IMR-90 (cell line): ENCODE measurements at regions not wholly inside any gene's neighbourhood (a gene's known extent, or its start where the extent isn't known, plus 50 kb on each side); places are given as distances from the start of the nearest gene placed in this dataset.

ENCODE experiments used
- ATAC-seq: fragments of 200-7000 bp; cut with Tn5 transposase; 2 replicates; pipeline ENCODE4 v1.9.1; 2020; ENCODE audit warnings: low read depth, mild to moderate bottlenecking, moderate library complexity
- BruUV-seq: library from RNA; stranded (reverse); fragments of 400-500 nt; replicated peaks from 2 replicates; lab custom pipeline; 2021; lab: Mats Ljungman, UMichigan
- CTCF ChIA-PET: fragments of 300-600 bp; formaldehyde crosslinking; extraction: SDS; loops from one replicate; lab custom pipeline; 2021; ENCODE audit warnings: antibody characterized with exemption; lab: Yijun Ruan, JAX
- POLR2A ChIA-PET: fragments of 300-600 bp; sonication (Branson Sonifier 250); formaldehyde crosslinking; loops from one replicate; lab custom pipeline; 2022; ENCODE audit warnings: antibody characterized with exemption; ENCODE audit not compliant: unreplicated experiment; lab: Charles Lee
- DNase-seq: peaks from one replicate; pipeline ENCODE4 v3.0.0; 2013
- H2AFZ ChIP-seq: replicated peaks from 2 replicates; pipeline ENCODE3; 2013; ENCODE audit warnings: low read length, mild to moderate bottlenecking; ENCODE audit not compliant: poor library complexity
- H2AK5ac ChIP-seq: 2 replicates; pipeline ENCODE4 v1.6.1; 2013; ENCODE audit warnings: low read depth, low read length, inconsistent platforms
- H2AK9ac ChIP-seq: replicated peaks from 2 replicates; pipeline ENCODE3; 2013; ENCODE audit warnings: mild to moderate bottlenecking, low read depth, low read length, moderate library complexity; ENCODE audit not compliant: poor library complexity
- H2BK120ac ChIP-seq: 2 replicates; pipeline ENCODE4 v1.6.1; 2013; ENCODE audit warnings: low read depth, low read length, inconsistent platforms
- H2BK15ac ChIP-seq: 3 replicates; pipeline ENCODE4 v1.6.1; 2013; ENCODE audit warnings: low read depth, low read length, inconsistent platforms
- H2BK20ac ChIP-seq: 2 replicates; pipeline ENCODE4 v1.6.1; 2013; ENCODE audit warnings: low read depth, mild to moderate bottlenecking, inconsistent platforms, low read length, moderate library complexity
- H2BK5ac ChIP-seq: 2 replicates; pipeline ENCODE4 v1.6.1; 2013; ENCODE audit warnings: mild to moderate bottlenecking, low read depth, low read length, inconsistent platforms; ENCODE audit not compliant: poor library complexity, severe bottlenecking
- H3K14ac ChIP-seq: replicated peaks from 2 replicates; pipeline ENCODE4 v1.6.1; 2013; ENCODE audit warnings: low read depth, low read length, inconsistent platforms
- H3K18ac ChIP-seq: 2 replicates; pipeline ENCODE4 v1.6.1; 2013; ENCODE audit warnings: low read depth, low read length, control low read depth
- H3K23ac ChIP-seq: 2 replicates; pipeline ENCODE4 v1.6.1; 2013; ENCODE audit warnings: low read depth, low read length, inconsistent platforms
- H3K27ac ChIP-seq: 2 replicates; pipeline ENCODE4 v1.5.1; 2013; ENCODE audit warnings: mild to moderate bottlenecking, control low read depth, low read length; ENCODE audit not compliant: insufficient read depth
- H3K27me3 ChIP-seq: 2 replicates; pipeline ENCODE4 v1.6.1; 2013; ENCODE audit warnings: low read length; ENCODE audit not compliant: control insufficient read depth, insufficient read depth
- H3K36me3 ChIP-seq: 2 replicates; pipeline ENCODE4 v1.6.1; 2013; ENCODE audit warnings: low read length, mixed read lengths; ENCODE audit not compliant: control insufficient read depth, insufficient read depth
- H3K4ac ChIP-seq: 2 replicates; pipeline ENCODE4 v1.6.1; 2013; ENCODE audit warnings: low read depth, low read length, inconsistent platforms
- H3K4me1 ChIP-seq: 2 replicates; pipeline ENCODE4 v1.6.1; 2013; ENCODE audit warnings: low read length, mixed read lengths; ENCODE audit not compliant: control insufficient read depth, insufficient read depth
- H3K4me2 ChIP-seq: 2 replicates; pipeline ENCODE4 v1.6.1; 2013; ENCODE audit warnings: low read depth, mild to moderate bottlenecking, control low read depth, low read length, moderate library complexity
- H3K4me3 ChIP-seq: 2 replicates; pipeline ENCODE4 v1.5.1; 2013; ENCODE audit warnings: low read depth, mild to moderate bottlenecking, control low read depth, low read length, moderate library complexity; ENCODE audit not compliant: insufficient read depth
- H3K56ac ChIP-seq: 2 replicates; pipeline ENCODE4 v1.6.1; 2013; ENCODE audit warnings: low read length, inconsistent platforms; ENCODE audit not compliant: insufficient read depth; ENCODE audit errors: extremely low read depth
- H3K79me1 ChIP-seq, 2 experiments: 2 replicates each; pipeline ENCODE4 v1.6.1; 2013; ENCODE audit warnings: low read length in 2 of 2, inconsistent platforms in 1 of 2, low read depth in 1 of 2
- H3K9ac ChIP-seq: 2 replicates; pipeline ENCODE4 v1.6.1; 2013; ENCODE audit warnings: low read depth, low read length, control low read depth
- H3K9me1 ChIP-seq: 2 replicates; pipeline ENCODE4 v1.6.1; 2013; ENCODE audit warnings: low read length, inconsistent platforms; ENCODE audit not compliant: insufficient read depth
- H3K9me3 ChIP-seq: 2 replicates; pipeline ENCODE4 v1.6.1; 2013; ENCODE audit warnings: low read length; ENCODE audit not compliant: control insufficient read depth, insufficient read depth
- H4K20me1 ChIP-seq: 2 replicates; pipeline ENCODE4 v1.6.1; 2013; ENCODE audit warnings: low read length, inconsistent platforms; ENCODE audit not compliant: insufficient read depth
- H4K5ac ChIP-seq: 2 replicates; pipeline ENCODE4 v1.6.1; 2013; ENCODE audit warnings: mild to moderate bottlenecking, low read depth, low read length, control low read depth
- H4K8ac ChIP-seq, 2 experiments: 2 replicates each; pipeline ENCODE4 v1.6.1; 2013; ENCODE audit warnings: low read depth in 2 of 2, low read length in 2 of 2, control low read depth in 1 of 2, inconsistent platforms in 1 of 2
- H4K91ac ChIP-seq: 2 replicates; pipeline ENCODE4 v1.6.1; 2013; ENCODE audit warnings: low read depth, low read length, inconsistent platforms; ENCODE audit not compliant: insufficient read depth
- BHLHE40 ChIP-seq: fragments of 150-350 bp; IDR thresholded peaks from 2 replicates; pipeline ENCODE4 v1.6.1; 2016; ENCODE audit warnings: mild to moderate bottlenecking, low read depth, low read length
- CEBPB ChIP-seq: IDR thresholded peaks from 2 replicates; pipeline ENCODE4 v1.6.1; 2012; ENCODE audit warnings: low read depth, low read length, improper control_type of control experiment
- CHD1 ChIP-seq: IDR thresholded peaks from 2 replicates; pipeline ENCODE4 v1.6.1; 2012; ENCODE audit warnings: low read depth, low read length, improper control_type of control experiment
- FOS ChIP-seq: fragments of 150-350 bp; IDR thresholded peaks from 2 replicates; pipeline ENCODE4 v1.6.1; 2016; ENCODE audit warnings: low read depth, low read length
- MAFK ChIP-seq: IDR thresholded peaks from 2 replicates; pipeline ENCODE4 v1.6.1; 2012; ENCODE audit warnings: low read depth, low read length, improper control_type of control experiment
- MAZ ChIP-seq: IDR thresholded peaks from 2 replicates; pipeline ENCODE4 v1.6.1; 2012; ENCODE audit warnings: low read depth, mild to moderate bottlenecking, low read length, improper control_type of control experiment, moderate library complexity, borderline replicate concordance
- MXI1 ChIP-seq: IDR thresholded peaks from 2 replicates; pipeline ENCODE4 v1.6.1; 2012; ENCODE audit warnings: low read depth, mild to moderate bottlenecking, low read length, moderate library complexity, borderline replicate concordance
- NFE2L2 ChIP-seq: fragments of 150-350 bp; IDR thresholded peaks from 2 replicates; pipeline ENCODE4 v1.6.1; 2016; ENCODE audit warnings: low read depth, mild to moderate bottlenecking, low read length
- POLR2A ChIP-seq: IDR thresholded peaks from 2 replicates; pipeline ENCODE4 v1.6.1; 2012; ENCODE audit warnings: mild to moderate bottlenecking, low read depth, low read length
- RAD21 ChIP-seq: IDR thresholded peaks from 2 replicates; pipeline ENCODE4 v1.6.1; 2012; ENCODE audit warnings: low read length, improper control_type of control experiment
- RCOR1 ChIP-seq: IDR thresholded peaks from 2 replicates; pipeline ENCODE4 v1.6.1; 2012; ENCODE audit warnings: mild to moderate bottlenecking, low read length, improper control_type of control experiment; ENCODE audit not compliant: insufficient replicate concordance
- RFX5 ChIP-seq: IDR thresholded peaks from 2 replicates; pipeline ENCODE4 v1.8.0; 2012; ENCODE audit warnings: low read depth, mild to moderate bottlenecking, low read length, moderate library complexity
- SMC3 ChIP-seq: fragments of 150-350 bp; IDR thresholded peaks from 2 replicates; pipeline ENCODE4 v1.6.1; 2016; ENCODE audit warnings: low read depth, mild to moderate bottlenecking, antibody characterized with exemption, low read length, moderate library complexity
- WGBS, 2 experiments: methylation state at CpG; one replicate each; pipeline versions ENCODE4 v1.1.5 to v1.1.7; 2013; ENCODE audit warnings: missing lambda C conversion rate in 2 of 2; ENCODE audit not compliant: insufficient read length in 1 of 2; ENCODE audit errors: extremely low coverage in 2 of 2; 5-methylcytosine and 5-hydroxymethylcytosine counted together
- dilution Hi-C: fragments of 300-500 bp; cut with HindIII; formaldehyde crosslinking; loops from one replicate; pipeline ENCODE4 v1.14.3; 2018; ENCODE audit warnings: low sequenced_read_pairs; ENCODE audit not compliant: unreplicated experiment
- in situ Hi-C: fragments of 300-500 bp; cut with MboI; formaldehyde crosslinking; loops from 3 replicates; pipeline ENCODE4 v1.14.3; 2019; ENCODE audit warnings: low sequenced_read_pairs, inconsistent platforms, mixed read lengths
- intact Hi-C: fragments of 100-400 bp; cut with micrococcal nuclease; formaldehyde crosslinking; loops from 2 replicates; pipeline ENCODE4 v1.10.0; 2022
- TF ChIP-seq, protein P1 (sequence below): conservative IDR thresholded peaks from 2 replicates; pipeline ENCODE4 v1.5.1; 2012; ENCODE audit warnings: mild to moderate bottlenecking, low read depth, low read length, improper control_type of control experiment
- TF ChIP-seq, protein P2 (sequence below): fragments of 150-350 bp; IDR thresholded peaks from 2 replicates; pipeline ENCODE4 v1.6.1; 2016; ENCODE audit warnings: low read depth, mild to moderate bottlenecking, low read length, moderate library complexity, borderline replicate concordance
- TF ChIP-seq, protein P3 (sequence below): fragments of 150-350 bp; IDR thresholded peaks from 2 replicates; pipeline ENCODE4 v1.6.1; 2017; ENCODE audit warnings: mild to moderate bottlenecking, antibody characterized with exemption, low read length, low read depth

GRCh38 chr1:58058323-58058722 lies 488.2 kb downstream of the OMA1 start:
- Histone ChIP-seq H4K5ac (no peak overlapping the region), H3K4ac (no peak overlapping the region), H3K9me3 (no peaks in the 10 kb centered on the region; the same call in 1 of the 2 replicates), H2BK15ac (no peak overlapping the region), H3K27ac (no peak overlapping the region), H2AFZ (no peak overlapping the region), H3K56ac (no peak overlapping the region), H3K36me3 (no peaks in the 10 kb centered on the region), H3K79me1 (no peaks in the 10 kb centered on the region), H4K8ac (no peak overlapping the region), H3K18ac (no peak overlapping the region), H3K14ac (no peak overlapping the region), H4K91ac (no peak overlapping the region), H3K9ac (no peak overlapping the region), H3K4me2 (no peak overlapping the region), H3K23ac (no peak overlapping the region), H2BK120ac (no peak overlapping the region), H4K20me1 (no peaks in the 10 kb centered on the region), H2AK5ac (no peak overlapping the region), H3K4me1 (no peaks in the 10 kb centered on the region), H2BK20ac (no peak overlapping the region), H3K27me3 (no peaks in the 10 kb centered on the region), H2BK5ac (no peak overlapping the region), H3K9me1 (no peaks in the 10 kb centered on the region), H2AK9ac (no peak overlapping the region), H3K4me3 (no peak overlapping the region)
- TF ChIP-seq, protein P1, sequence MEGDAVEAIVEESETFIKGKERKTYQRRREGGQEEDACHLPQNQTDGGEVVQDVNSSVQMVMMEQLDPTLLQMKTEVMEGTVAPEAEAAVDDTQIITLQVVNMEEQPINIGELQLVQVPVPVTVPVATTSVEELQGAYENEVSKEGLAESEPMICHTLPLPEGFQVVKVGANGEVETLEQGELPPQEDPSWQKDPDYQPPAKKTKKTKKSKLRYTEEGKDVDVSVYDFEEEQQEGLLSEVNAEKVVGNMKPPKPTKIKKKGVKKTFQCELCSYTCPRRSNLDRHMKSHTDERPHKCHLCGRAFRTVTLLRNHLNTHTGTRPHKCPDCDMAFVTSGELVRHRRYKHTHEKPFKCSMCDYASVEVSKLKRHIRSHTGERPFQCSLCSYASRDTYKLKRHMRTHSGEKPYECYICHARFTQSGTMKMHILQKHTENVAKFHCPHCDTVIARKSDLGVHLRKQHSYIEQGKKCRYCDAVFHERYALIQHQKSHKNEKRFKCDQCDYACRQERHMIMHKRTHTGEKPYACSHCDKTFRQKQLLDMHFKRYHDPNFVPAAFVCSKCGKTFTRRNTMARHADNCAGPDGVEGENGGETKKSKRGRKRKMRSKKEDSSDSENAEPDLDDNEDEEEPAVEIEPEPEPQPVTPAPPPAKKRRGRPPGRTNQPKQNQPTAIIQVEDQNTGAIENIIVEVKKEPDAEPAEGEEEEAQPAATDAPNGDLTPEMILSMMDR: no peak
- TF ChIP-seq NFE2L2 (no peak), RFX5 (no peak), CHD1 (no peak), RCOR1 (no peak), BHLHE40 (no peak), CEBPB (no peak), FOS (no peak), MXI1 (no peak), RAD21 (no peak), SMC3 (no peak), MAZ (no peak), POLR2A (no peak), MAFK (no peak)
- TF ChIP-seq, protein P2, sequence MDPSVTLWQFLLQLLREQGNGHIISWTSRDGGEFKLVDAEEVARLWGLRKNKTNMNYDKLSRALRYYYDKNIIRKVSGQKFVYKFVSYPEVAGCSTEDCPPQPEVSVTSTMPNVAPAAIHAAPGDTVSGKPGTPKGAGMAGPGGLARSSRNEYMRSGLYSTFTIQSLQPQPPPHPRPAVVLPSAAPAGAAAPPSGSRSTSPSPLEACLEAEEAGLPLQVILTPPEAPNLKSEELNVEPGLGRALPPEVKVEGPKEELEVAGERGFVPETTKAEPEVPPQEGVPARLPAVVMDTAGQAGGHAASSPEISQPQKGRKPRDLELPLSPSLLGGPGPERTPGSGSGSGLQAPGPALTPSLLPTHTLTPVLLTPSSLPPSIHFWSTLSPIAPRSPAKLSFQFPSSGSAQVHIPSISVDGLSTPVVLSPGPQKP: no peak
- TF ChIP-seq, protein P3, sequence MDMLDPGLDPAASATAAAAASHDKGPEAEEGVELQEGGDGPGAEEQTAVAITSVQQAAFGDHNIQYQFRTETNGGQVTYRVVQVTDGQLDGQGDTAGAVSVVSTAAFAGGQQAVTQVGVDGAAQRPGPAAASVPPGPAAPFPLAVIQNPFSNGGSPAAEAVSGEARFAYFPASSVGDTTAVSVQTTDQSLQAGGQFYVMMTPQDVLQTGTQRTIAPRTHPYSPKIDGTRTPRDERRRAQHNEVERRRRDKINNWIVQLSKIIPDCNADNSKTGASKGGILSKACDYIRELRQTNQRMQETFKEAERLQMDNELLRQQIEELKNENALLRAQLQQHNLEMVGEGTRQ: no peak
- CTCF ChIA-PET: no interaction called here
- POLR2A ChIA-PET: no interaction called here
- dilution Hi-C loops: no loop called here
- ATAC-seq (no peak), DNase-seq (no peak)
- WGBS, 2 experiments: 94% methylated on average over 2 of the region's 8 CpGs; no CpG with 5 or more reads in 1 of the 2 experiments
- BruUV-seq: no TSS peak
- in situ Hi-C loops: no loop called here
- intact Hi-C loops: no loop called here
